HG03139 (cell line): ENCODE measurements at regions not wholly inside any gene's neighbourhood (a gene's known extent, or its start where the extent isn't known, plus 50 kb on each side); places are given as distances from the start of the nearest gene placed in this dataset.

Experiments used
- ATAC-seq: cut with Tn5 transposase; IDR thresholded peaks from one replicate; pipeline ENCODE4 v1.9.1; 2021; ENCODE audit not compliant: unreplicated experiment

DNA sequence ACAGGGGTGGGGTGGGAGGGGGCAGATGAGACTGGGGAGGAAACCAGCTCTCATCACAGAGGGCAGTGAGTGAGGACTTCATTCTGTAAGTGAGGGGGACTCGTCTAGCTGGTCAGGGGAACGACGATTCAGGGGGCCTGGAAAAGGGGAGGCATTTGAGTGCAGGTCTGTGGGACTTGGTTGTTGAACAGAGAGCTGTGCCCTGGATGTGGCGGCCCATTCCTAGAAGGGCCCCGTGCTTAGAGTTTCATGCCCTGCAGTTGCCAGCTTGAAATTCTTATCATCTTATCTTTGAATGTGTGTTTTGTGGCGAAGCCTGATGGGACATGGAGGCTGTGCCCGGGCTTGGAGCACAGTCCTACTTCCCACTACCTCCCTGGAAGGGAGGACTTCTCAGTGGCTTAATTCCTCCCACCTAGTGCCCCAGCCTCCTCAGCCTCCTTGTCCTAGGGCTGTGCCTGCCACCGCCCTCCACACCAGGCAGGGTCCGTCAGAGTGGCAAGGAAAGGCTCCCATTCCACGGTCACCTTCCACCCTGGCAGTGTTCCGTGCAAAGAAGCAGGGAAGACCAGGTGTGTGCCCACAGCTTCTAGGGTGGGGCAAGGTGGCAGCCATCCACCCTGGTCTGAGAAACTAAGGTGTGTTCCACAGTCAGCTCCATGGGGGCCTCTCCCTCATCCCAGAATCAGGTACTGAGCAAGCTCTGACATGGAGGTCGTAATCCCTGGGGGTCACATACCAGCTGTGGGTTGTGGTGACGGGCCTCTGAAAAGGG lies 59.7 kb upstream of the LMO1 start:
- ATAC-seq: no peak

DNA sequence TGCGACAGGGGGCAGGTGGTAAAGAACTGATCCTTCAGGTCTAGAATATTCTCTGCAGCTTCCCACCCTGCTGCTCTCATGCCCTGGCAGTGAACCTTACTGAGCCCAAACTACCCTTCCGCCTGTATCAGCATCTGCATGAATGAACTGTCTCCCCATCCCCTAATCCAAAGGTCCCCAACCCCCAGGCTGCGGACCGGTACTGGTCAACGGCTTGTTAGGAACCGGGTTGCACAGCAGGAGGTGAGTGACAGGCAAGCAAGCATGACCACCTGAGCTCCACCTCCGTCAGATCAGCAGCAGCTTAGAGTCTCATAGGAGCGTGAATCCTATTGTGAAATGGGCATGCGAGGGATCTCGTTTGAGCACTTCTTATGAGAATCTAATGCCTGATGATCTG lies 58.2 kb upstream of the LMO1 start:
- ATAC-seq: no peak

DNA sequence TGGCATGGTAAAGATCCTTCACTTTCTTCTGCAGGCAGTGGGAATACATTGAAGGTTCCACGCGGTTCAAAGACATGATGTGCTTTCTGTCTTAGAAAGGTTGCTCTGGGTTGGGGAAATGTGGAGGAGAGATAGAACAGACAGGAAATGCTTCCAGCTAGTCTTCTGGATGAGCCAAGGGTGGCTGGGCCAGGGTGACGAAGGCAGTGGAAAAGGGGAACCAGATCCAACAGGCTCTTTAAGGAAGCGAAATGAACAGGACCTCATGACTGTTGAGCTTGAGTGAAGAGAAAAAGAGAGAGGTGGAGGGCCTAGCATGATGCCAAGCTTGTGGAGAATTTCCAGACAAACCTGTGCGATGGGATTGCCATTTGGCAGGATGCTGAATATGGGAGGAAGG lies 56.4 kb upstream of the LMO1 start:
- ATAC-seq: no peak

DNA sequence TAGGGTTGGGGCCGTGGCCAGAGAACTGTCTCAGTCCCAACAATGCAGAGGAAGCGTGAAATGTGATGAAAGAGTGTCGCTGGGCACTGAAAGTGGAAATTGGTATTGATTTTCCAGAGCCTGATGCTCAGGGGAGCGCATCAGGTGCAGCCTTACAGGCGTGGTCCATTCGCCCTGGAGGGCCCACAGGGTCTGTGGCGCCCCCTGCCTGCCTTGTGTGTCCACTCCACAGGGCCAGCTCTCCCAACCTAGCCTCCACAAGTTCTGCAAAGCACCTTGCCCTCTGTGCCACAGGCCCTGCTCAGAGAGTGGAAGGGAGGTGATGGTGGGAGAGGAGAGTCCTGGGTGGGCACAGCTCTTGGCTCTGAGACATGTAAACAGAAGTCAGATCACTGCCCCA lies 54.9 kb upstream of the LMO1 start:
- no peak for ATAC-seq

DNA sequence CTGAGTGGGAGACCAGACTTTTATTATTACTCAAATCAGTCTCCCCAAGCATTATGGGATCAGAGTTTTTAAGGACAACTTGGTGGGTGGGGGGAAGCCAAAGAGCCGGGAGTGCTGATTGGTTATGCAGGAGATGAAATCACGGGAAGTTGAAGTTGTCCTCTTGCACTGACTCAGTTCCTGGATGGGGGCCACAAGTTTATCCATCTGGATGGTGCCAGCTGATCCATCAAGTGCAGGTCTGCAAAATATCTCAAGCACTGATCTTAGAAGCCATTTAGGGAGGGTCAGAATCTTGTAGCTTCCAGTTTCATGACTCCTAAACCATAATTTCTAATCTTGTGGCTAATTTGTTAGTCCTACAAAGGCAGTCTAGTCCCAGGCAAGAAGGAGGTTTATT lies 53.5 kb upstream of the LMO1 start:
- no peak for ATAC-seq

DNA sequence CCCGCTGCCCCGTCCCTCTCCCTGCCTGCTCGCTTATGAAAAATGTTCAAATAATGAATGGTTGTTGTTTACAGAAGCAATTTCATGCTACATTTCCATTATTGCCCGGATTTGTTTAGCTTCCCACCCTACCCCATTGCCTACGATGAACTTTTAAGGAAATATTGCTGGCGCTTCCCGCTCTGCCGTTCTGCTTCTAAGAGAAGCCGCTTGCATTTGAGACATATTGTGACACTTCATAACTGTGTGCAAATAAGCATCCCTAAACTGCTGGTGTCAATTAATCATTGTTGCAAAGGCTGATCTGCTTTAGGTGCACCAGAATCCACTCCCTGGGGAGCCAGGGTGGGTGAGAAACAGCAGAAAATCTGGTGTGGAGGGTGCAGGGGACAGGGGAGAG lies 52.3 kb upstream of the LMO1 start:
- no peak for ATAC-seq

DNA sequence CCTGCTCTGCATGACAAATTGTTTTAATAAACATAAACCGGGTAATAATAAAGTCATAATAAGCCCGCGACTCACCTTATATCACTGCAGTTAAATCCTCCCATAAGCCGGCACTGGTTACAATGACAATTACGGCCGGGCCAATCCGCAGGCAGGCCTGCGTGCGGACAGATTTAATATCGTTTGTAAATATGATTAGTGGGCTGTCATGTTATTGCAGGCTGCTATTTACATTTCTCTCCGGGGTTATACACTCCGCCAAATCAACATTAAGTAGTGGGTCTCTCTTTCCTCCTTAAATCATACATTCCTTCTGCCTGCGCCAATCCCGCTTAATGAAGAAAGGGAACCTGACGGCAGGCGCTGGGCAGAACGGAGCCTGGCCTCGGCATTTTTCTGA lies 51.8 kb upstream of the LMO1 start:
- no peak for ATAC-seq

DNA sequence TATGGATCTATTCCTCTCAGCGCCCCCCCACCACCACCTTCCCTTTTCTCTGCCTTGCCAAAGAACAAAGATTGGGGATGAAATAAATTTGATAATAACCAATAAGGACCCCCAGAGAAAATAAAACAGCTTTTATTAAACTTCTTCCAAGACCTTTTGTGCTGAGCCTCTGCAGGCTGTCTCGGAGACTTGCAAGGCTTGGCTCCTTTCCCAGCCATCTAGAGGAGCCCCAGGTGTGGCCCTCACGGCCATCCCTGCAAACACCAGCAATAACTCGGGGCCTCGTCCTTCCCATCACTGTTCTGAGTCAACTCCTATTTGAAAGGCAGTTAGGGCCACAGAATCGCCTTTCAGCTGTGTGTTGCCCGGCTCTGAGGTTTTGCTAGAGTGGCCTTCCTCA lies 51.2 kb upstream of the LMO1 start:
- ATAC-seq: no peak

DNA sequence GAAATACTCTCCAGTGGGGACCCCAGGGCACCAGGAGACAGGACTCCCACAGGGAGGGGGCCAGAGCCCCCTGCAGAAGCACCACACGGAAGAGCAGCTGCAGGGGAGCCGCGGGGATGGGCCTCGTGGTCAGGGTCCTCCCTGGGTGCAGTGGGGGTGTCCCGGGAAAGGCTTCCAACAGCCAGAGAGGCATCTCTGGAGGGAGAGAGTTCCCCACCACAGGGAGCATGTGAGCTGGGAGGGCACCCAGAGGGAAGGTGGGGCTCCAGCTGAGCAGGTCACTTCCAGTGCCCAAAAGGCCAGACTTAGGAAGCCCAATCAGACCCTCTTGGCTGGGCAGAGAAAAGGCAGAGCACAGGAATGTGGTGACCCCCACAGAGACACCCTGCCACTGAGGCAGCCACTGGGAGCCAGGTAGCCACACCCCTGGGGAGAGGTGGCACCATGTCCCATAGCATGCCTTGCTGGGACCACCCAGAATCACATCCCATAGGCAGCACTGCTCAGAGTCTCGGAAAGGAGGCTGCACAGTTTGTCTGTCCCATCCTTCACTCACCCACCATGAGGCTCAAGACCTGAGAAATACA lies 49.9 kb upstream of the LMO1 start:
- no peak for ATAC-seq
